Nephron progenitor cell (in vitro differentiated cells): ENCODE measurements at regions not wholly inside any gene's neighbourhood (a gene's known extent, or its start where the extent isn't known, plus 50 kb on each side); places are given as distances from the start of the nearest gene placed in this dataset.
"Not testable (repeated sequence)": the region's sequence is repeated elsewhere in the genome, so short reads cannot be mapped to it uniquely, and the experiment has no call there.

ENCODE experiments used
- DNase-seq: peaks from one replicate; pipeline ENCODE4 v3.0.0; 2021
- H3K27ac Mint-ChIP-seq: 2 replicates; pipeline ENCODE4 v1.8.0; 2021; ENCODE audit warnings: mild to moderate bottlenecking, moderate library complexity, mixed read lengths
- H3K27me3 Mint-ChIP-seq: 2 replicates; pipeline ENCODE4 v1.8.0; 2021; ENCODE audit warnings: mild to moderate bottlenecking, low read depth, mixed read lengths; ENCODE audit not compliant: poor library complexity
- H3K36me3 Mint-ChIP-seq: 2 replicates; pipeline ENCODE4 v1.8.0; 2021; ENCODE audit warnings: low read depth, mixed read lengths
- H3K4me1 Mint-ChIP-seq: 2 replicates; pipeline ENCODE4 v1.8.0; 2021; ENCODE audit warnings: mixed read lengths
- H3K4me3 Mint-ChIP-seq: 2 replicates; pipeline ENCODE4 v1.8.0; 2021; ENCODE audit warnings: mild to moderate bottlenecking, moderate library complexity, mixed read lengths
- H3K9me3 Mint-ChIP-seq: 2 replicates; pipeline ENCODE4 v1.8.0; 2021; ENCODE audit warnings: mild to moderate bottlenecking, moderate library complexity, mixed read lengths
- TF ChIP-seq, protein P1 (sequence below): fragments of 200-600 bp; sonication (generic); IDR thresholded peaks from 2 replicates; pipeline ENCODE4 v1.5.0; 2021; ENCODE audit warnings: antibody characterized with exemption

DNA sequence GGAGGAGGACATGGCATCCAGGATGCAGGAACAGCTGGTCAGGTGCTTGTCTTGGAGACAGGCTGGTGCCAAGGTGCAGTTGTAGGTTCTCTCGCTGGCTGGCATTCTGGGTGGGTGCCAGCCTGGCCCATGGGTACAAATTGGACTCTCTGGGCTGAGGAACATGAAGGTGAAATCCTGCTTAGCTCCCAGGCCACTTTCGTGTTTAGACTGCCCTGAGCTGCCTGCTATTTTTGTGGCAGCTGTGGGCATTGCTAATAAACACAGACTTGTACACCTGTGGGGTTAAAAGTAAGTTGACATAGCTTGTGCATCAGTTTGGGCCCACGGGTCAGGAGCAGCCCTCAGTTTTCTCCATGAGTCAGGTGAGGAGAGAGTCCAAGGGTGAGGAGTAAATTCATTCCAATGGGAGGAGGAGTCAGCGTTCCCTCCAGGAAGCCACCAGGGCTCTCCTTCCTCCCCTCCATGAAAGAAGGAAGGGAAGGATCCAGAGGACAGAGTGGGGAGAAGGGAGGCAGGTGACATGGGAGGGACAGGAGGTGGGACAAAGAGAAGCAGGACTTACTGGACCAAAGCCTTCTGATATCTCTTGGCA is 380.0 kb downstream of the GLRX3 start:
- H3K27me3 Mint-ChIP-seq = peaks cover 13% of the 10 kb centered on the region
- H3K4me1 Mint-ChIP-seq = no peaks in the 10 kb centered on the region
- H3K9me3 Mint-ChIP-seq = peaks cover 16% of the 10 kb centered on the region
- no peak for DNase-seq
- H3K36me3 Mint-ChIP-seq = no peaks in the 10 kb centered on the region
- TF ChIP-seq, protein P1, sequence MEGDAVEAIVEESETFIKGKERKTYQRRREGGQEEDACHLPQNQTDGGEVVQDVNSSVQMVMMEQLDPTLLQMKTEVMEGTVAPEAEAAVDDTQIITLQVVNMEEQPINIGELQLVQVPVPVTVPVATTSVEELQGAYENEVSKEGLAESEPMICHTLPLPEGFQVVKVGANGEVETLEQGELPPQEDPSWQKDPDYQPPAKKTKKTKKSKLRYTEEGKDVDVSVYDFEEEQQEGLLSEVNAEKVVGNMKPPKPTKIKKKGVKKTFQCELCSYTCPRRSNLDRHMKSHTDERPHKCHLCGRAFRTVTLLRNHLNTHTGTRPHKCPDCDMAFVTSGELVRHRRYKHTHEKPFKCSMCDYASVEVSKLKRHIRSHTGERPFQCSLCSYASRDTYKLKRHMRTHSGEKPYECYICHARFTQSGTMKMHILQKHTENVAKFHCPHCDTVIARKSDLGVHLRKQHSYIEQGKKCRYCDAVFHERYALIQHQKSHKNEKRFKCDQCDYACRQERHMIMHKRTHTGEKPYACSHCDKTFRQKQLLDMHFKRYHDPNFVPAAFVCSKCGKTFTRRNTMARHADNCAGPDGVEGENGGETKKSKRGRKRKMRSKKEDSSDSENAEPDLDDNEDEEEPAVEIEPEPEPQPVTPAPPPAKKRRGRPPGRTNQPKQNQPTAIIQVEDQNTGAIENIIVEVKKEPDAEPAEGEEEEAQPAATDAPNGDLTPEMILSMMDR = no peak
- H3K27ac Mint-ChIP-seq = no peak overlapping the region
- no peak overlapping the region for H3K4me3 Mint-ChIP-seq

DNA sequence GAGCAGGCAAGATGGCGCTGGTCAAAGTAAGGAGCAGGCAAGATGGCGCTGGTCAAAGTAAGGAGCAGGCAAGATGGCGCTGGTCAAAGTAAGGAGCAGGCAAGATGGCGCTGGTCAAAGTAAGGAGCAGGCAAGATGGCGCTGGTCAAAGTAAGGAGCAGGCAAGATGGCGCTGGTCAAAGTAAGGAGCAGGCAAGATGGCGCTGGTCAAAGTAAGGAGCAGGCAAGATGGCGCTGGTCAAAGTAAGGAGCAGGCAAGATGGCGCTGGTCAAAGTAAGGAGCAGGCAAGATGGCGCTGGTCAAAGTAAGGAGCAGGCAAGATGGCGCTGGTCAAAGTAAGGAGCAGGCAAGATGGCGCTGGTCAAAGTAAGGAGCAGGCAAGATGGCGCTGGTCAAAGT is 382.7 kb downstream of the GLRX3 start:
- peaks cover 16% of the 10 kb centered on the region for H3K9me3 Mint-ChIP-seq
- H3K4me3 Mint-ChIP-seq, H3K4me1 Mint-ChIP-seq, H3K27ac Mint-ChIP-seq, H3K27me3 Mint-ChIP-seq, H3K36me3 Mint-ChIP-seq, DNase-seq: not testable (repeated sequence)

DNA sequence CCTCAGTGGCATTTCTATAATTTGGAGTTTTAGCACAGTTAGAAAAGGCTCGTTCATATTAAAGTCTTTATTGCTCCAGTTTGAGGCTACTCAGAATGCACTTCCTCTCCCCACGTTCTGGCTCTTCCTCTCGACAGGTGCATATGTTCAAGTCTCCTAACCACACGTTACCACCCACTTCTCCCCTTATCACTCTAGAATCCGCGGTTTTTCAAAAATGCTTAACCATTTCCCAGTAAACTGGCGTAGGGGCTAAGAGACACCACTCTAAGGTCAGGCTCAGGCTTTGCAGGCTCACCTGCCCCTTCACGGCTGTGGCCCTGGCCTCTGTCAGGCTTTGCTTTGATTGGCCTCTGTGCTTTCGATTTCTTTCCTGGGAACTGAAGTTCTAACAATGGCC is 383.6 kb downstream of the GLRX3 start:
- H3K4me1 Mint-ChIP-seq = no peaks in the 10 kb centered on the region
- peaks cover 16% of the 10 kb centered on the region for H3K9me3 Mint-ChIP-seq
- no peak overlapping the region for H3K4me3 Mint-ChIP-seq
- TF ChIP-seq, protein P1 = no peak
- H3K27ac Mint-ChIP-seq = no peak overlapping the region
- DNase-seq = no peak
- peaks cover 12% of the 10 kb centered on the region for H3K27me3 Mint-ChIP-seq
- no peaks in the 10 kb centered on the region for H3K36me3 Mint-ChIP-seq

DNA sequence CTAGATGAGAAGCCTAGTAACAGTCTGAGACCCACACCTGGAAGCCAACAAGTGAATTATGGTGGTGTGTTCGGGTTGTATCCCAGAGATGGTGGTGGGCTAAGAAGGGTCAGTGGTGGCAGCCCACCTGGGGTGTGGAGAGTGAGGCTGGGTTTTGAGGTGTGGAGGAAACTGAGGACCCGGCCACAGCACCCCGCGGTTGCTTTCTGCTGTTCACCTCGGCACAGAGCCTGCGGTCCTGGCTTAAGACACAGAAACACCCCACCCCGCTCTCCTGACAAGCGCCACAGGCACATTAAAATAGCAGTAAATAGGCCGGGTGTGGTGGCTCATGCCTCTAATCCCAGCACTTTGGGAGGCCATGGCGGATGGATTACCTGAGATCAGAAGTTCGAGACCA is 395.1 kb downstream of the GLRX3 start:
- H3K4me1 Mint-ChIP-seq = no peaks in the 10 kb centered on the region
- no peaks in the 10 kb centered on the region for H3K36me3 Mint-ChIP-seq
- DNase-seq = no peak
- peaks cover 13% of the 10 kb centered on the region for H3K9me3 Mint-ChIP-seq
- no peak overlapping the region for H3K27ac Mint-ChIP-seq
- H3K4me3 Mint-ChIP-seq = no peak overlapping the region
- peaks cover 4% of the 10 kb centered on the region for H3K27me3 Mint-ChIP-seq
- TF ChIP-seq, protein P1 = no peak

DNA sequence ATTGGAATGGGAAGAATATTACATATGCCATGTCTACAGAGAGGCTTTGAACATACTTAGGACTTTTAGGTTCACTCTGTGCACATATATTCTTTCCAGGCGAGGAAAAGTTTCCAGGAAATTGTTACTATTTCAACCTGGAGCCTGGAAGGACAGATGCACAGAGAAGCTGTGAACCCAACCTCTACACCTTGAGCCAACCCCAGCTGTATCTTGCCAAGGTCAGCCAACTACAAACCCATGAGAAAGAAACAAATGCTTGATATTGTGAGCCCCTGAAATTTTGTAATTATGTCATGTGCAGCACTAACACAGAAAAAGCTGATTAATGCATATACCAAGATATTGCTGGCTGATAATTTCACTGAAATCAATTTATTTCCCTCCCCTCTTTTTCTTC is 404.9 kb downstream of the GLRX3 start:
- TF ChIP-seq, protein P1 = no peak
- no peak for DNase-seq
- Mint-ChIP-seq H3K4me1 (no peaks in the 10 kb centered on the region), H3K36me3 (no peaks in the 10 kb centered on the region), H3K9me3 (peaks cover 22% of the 10 kb centered on the region), H3K27me3 (peaks cover 14% of the 10 kb centered on the region), H3K4me3 (no peak overlapping the region), H3K27ac (no peak overlapping the region)

DNA sequence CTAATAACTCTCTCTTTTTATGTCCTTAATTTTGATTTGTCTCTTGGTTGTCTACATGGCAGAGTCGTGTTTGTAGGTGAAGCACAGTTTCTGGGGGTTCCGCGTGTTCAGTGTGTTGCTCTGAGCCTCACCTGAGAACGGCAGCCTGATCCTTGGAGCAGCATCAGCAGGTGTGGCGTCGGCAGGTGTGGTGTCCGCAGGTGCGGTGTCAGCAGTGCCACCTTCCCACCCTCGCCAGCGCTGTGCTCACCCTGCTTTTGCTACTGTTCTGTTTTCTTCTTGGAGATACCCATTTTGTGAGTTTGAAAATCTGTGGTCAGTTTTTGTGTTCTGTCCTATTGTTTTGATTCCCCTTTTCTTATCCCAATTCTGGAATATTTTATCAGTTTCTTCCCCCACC is 406.6 kb downstream of the GLRX3 start:
- H3K36me3 Mint-ChIP-seq = no peaks in the 10 kb centered on the region
- peaks cover 20% of the 10 kb centered on the region for H3K27me3 Mint-ChIP-seq

More for the DNA sequence above, 406.6 kb downstream of the GLRX3 start:
- peaks cover 8% of the 10 kb centered on the region for H3K9me3 Mint-ChIP-seq
- TF ChIP-seq, protein P1 = no peak
- no peak overlapping the region for H3K27ac Mint-ChIP-seq
- no peaks in the 10 kb centered on the region for H3K4me1 Mint-ChIP-seq
- DNase-seq = no peak
- H3K4me3 Mint-ChIP-seq = no peak overlapping the region
